ENCODE measurements at regions not wholly inside any gene's neighbourhood (a gene's known extent, or its start where the extent isn't known, plus 50 kb on each side); places are given as distances from the start of the nearest gene placed in this dataset.
A peak's percentile ranks its signal among the peaks of the same experiment; 100 is the strongest.

DNA sequence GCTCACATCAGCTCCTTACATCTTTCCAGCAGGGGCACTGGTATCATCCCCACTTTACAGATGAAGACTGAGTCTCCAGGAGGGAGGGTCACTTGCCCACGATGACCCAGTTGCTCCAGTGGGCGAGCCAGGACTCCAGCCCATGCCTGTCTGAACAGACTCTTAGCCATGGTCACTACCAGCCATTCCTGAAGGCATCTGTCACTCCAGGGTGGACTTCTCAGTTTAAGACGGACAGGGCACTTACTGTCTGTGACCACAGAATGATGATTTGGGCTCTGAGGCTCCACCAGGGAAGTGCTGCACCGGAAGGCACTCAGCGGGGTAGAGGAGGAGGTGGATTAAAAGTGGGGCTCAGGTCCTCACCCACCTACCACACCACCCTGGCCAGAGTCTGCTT, 104.0 kb upstream of the SLC6A6 start:
- Mint-ChIP-seq H3K27me3 (no peaks in the 10 kb centered on the region), H3K4me3 (no peak overlapping the region), H3K9me3 (no peaks in the 10 kb centered on the region), H3K4me1 (peaks cover 8% of the 10 kb centered on the region), H3K36me3 (ENCODE audit: insufficient read depth) (no peaks in the 10 kb centered on the region), H3K27ac (ENCODE audit: low read depth) (no peak overlapping the region)
- DNase-seq (ENCODE audit: low spot score in 2 of 2) (no peak), ATAC-seq (replicated peaks; ENCODE audit: extremely low read depth, poor library complexity, severe bottlenecking) (no peak)

DNA sequence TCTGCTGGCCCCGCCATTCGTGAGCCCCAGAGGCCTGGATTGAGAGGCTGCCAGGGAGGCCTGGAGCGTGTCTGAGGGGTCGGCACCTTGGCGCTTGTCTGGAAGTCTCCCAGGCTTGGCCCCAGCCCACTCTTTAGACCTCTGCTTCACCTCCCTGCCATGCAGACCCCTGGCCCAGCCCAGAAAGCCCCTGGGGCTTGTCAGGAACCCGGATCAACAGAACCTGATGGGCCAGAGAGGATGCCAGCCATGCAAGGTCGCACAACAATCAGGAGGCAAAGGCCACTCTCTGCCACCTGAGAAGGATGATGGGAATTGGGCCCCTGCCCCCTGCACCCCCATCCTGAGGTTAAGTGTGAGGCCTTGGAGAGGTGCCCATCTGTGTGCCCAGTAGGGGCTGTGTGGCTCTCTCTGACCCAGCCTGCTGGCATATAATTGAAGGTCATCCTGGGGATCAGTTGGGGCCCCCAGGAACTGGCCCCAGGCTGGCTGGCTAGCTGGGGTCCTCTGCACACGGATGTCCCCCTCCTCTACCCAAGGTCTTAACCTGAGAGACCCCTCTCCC, 103.3 kb upstream of the SLC6A6 start:
- DNase-seq (ENCODE audit: low spot score in 2 of 2) (no peak), ATAC-seq (replicated peaks; ENCODE audit: extremely low read depth, poor library complexity, severe bottlenecking) (no peak)
- peaks cover 11% of the 10 kb centered on the region for H3K4me1 Mint-ChIP-seq
- no peak overlapping the region for H3K27ac Mint-ChIP-seq (ENCODE audit: low read depth)
- no peaks in the 10 kb centered on the region for H3K27me3 Mint-ChIP-seq
- peaks cover under 1% of the 10 kb centered on the region for H3K36me3 Mint-ChIP-seq (ENCODE audit: insufficient read depth)
- H3K9me3 Mint-ChIP-seq, result no peaks in the 10 kb centered on the region
- no peak overlapping the region for H3K4me3 Mint-ChIP-seq

DNA sequence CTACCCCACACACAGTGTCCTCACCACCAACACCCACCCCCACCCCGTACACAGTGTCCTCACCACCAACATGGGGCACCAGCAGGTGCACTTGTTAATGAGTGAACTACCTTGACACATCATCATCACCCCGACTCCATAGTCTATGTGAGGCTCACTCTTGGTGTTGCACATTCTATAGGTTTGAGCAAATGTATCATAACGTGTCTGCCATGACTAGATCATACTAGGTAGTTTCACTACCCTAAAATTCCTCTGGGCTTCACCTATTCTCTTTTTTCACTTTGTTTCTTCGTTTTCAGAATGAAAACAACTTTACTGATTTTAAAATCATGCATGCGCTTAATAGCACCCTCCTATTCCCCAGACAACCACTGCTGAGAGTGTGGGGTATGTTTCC, 102.6 kb upstream of the SLC6A6 start:
- H3K9me3 Mint-ChIP-seq, result no peaks in the 10 kb centered on the region
- H3K27ac Mint-ChIP-seq (ENCODE audit: low read depth), result no peak overlapping the region
- no peak overlapping the region for H3K4me3 Mint-ChIP-seq
- DNase-seq (ENCODE audit: low spot score in 2 of 2), result no peak
- ATAC-seq (replicated peaks; ENCODE audit: extremely low read depth, poor library complexity, severe bottlenecking), result no peak
- H3K27me3 Mint-ChIP-seq, result no peaks in the 10 kb centered on the region
- H3K4me1 Mint-ChIP-seq, result peaks cover 8% of the 10 kb centered on the region
- H3K36me3 Mint-ChIP-seq (ENCODE audit: insufficient read depth), result peaks cover 2% of the 10 kb centered on the region

DNA sequence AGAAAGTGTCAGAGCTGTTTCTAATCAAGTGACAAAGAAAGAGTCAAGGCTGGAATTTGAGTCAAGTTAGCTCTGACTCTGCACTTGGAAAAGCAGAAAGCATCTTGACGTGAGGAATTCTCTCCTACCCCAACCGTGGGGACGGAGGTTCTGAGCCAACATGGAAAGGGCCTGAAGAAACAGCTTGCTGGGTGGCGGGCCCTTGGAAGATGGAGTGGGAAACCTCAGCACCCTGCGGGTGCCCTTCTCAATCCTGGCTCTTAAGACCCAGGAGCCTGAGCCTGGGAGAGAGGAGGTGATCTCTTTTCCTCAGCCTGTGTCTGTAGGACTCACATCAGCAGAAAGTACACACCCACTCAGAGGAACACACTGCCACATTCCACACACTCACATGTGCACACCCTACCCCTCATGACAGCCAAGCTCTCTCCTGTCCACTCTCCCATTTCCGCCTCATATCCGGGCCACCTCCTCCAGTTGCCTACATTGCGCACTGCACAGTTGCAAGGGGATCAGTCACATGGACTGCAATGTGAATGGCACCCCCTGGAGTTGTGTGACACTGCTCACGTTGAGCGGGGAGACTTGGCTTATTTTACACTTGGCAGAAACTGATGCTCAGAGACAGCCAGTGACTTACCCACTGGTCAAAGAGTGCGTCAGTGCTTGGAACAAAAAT, 101.5 kb upstream of the SLC6A6 start:
- Mint-ChIP-seq H3K27me3 (no peaks in the 10 kb centered on the region), H3K36me3 (ENCODE audit: insufficient read depth) (peaks cover 2% of the 10 kb centered on the region), H3K4me3 (no peak overlapping the region), H3K27ac (ENCODE audit: low read depth) (no peak overlapping the region), H3K4me1 (peaks cover 8% of the 10 kb centered on the region), H3K9me3 (no peaks in the 10 kb centered on the region)
- ATAC-seq (replicated peaks; ENCODE audit: extremely low read depth, poor library complexity, severe bottlenecking) (no peak), DNase-seq (ENCODE audit: low spot score in 2 of 2) (no peak)

DNA sequence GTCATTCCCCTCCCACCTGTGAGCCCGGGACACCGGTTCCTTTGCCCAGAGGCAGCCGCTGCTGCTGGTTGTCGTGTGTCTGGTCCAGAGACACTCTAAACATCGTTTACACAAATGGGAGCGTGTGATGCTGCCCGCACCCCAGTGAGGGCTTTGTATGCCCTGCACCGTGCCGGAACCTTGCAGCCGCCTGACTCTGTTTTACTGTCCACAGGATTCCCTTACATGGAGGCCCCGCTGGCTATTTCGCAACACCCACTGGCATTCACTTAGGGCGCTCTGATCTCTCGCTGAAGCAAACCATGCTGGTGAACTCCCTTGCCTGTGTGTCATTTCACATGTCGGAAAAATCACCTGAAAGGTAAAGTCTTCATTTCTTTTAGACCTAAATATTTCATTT, 100.8 kb upstream of the SLC6A6 start:
- DNase-seq (ENCODE audit: low spot score in 2 of 2), result no peak
- Mint-ChIP-seq H3K27ac (ENCODE audit: low read depth) (no peak overlapping the region), H3K27me3 (peaks cover 7% of the 10 kb centered on the region), H3K4me3 (no peak overlapping the region), H3K4me1 (peaks cover 8% of the 10 kb centered on the region), H3K36me3 (ENCODE audit: insufficient read depth) (peaks cover 2% of the 10 kb centered on the region), H3K9me3 (no peaks in the 10 kb centered on the region)
- no peak for ATAC-seq (replicated peaks; ENCODE audit: extremely low read depth, poor library complexity, severe bottlenecking)

DNA sequence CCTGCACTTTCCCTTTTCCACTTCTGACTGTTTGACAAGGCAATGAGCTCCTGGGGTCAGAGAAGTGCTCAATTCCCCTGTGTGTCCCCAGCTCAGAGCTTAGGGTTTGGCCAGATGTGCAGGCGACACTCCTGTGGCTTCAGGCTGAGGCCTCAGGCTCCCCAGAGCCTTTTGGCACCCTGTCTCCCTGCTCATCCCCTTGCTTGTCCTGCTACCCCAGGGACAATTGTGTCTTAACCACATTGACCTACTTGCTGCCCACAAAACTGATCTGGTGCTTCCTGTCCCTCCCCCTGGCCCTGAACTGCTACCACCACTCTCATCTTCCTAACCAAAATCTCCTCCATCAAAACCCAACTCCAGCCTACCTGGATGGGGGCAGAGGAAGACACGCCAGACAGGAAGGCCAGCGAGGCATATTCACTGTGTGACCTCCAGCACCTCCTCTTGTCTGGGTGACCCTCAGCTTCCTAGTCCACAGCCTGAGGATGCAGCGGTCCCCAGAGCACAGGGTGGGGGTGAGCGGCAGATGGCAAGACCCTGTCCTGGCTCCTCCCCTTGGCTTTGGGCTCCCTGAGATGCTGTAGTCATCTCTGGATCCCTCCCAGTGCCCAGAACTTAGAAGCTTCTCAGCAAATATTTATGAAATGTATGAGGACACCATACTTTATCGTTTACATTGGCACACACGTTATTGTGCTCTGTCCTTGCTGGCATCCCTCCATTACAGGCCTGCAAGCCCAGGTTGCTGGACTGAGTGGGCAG, 98.9 kb upstream of the SLC6A6 start:
- DNase-seq (ENCODE audit: low spot score in 2 of 2) (no peak), ATAC-seq (replicated peaks; ENCODE audit: extremely low read depth, poor library complexity, severe bottlenecking) (peak; percentile 3)
- H3K4me3 Mint-ChIP-seq, result no peak overlapping the region
- peaks cover 2% of the 10 kb centered on the region for H3K36me3 Mint-ChIP-seq (ENCODE audit: insufficient read depth)
- H3K27me3 Mint-ChIP-seq, result peaks cover 26% of the 10 kb centered on the region
- peak overlapping the region; percentile 1 for H3K27ac Mint-ChIP-seq (ENCODE audit: low read depth)
- no peaks in the 10 kb centered on the region for H3K9me3 Mint-ChIP-seq
- H3K4me1 Mint-ChIP-seq, result peaks cover 8% of the 10 kb centered on the region

DNA sequence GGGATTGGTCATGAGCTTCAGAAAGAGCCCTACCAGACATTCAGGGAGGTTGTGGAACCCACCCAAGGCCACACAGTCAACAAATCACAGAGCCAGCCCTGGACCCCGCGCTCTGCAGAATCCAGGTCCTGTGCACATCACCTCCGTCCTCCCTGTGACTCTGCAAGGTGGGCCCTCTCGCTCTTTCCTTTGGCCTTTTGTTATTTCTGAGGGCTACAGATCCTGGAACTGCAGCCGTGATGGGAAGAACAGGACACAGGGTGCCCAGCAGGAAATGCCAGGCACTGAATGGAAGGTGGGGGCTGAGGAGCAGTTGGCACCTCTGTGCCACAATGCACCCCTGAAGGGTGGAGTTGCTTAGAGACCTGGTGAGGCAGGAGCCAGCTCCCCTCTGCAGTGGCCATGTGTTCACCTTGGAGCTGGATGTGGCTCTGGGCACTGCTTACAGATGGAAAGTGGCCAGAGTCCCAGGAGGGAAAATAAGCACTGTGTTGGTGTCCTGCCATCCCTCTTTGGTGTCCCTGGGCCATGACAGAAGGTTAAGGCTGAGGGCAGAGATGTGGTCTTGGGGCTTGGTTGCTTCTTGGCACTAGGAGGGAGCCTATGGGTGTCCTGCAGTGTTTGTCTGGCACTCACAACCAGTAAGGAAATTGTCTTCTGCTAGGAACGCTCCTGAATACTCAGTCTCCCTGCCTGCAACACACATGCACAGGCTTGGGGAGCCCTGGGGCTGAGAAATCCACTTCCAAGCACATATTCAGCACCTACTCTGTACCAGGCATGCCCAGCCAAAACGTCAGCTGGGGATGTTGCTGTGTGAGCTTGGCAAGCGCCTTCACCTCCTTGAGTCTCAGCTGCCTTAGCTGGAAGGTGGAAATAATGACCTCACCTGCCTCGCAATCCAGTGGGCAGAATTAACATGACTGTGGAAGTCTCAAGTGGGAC, 98.0 kb upstream of the SLC6A6 start:
- no peak for ATAC-seq (replicated peaks; ENCODE audit: extremely low read depth, poor library complexity, severe bottlenecking)
- no peak for DNase-seq (ENCODE audit: low spot score in 2 of 2)
- Mint-ChIP-seq H3K4me3 (no peak overlapping the region), H3K27ac (ENCODE audit: low read depth) (no peak overlapping the region), H3K9me3 (no peaks in the 10 kb centered on the region), H3K4me1 (peaks cover 8% of the 10 kb centered on the region), H3K36me3 (ENCODE audit: insufficient read depth) (peaks cover 2% of the 10 kb centered on the region), H3K27me3 (peaks cover 35% of the 10 kb centered on the region)

DNA sequence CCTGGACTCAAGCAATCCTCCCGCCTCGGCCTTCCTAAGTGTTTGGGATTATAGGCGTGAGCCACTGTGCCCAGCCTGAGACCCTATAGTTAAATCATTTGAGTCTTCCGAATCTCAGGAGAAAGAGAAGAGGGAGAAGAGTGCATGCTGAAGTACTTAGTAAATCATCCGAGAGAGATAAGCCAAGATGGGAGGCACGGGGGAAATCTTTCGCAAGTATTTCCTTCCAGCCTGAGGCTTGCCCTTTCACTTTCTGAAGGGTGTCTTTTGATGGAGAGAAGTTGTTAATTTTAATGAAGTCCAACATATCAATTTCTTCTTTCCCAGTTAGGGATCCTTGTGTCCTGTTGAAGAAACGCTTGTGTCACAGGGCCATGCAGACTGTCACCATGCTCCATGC, 97.1 kb upstream of the SLC6A6 start:
- H3K4me1 Mint-ChIP-seq, result peaks cover 8% of the 10 kb centered on the region
- DNase-seq (ENCODE audit: low spot score in 2 of 2), result no peak
- no peak overlapping the region for H3K27ac Mint-ChIP-seq (ENCODE audit: low read depth)
- H3K36me3 Mint-ChIP-seq (ENCODE audit: insufficient read depth), result peaks cover 3% of the 10 kb centered on the region
- peaks cover 45% of the 10 kb centered on the region for H3K27me3 Mint-ChIP-seq
- ATAC-seq (replicated peaks; ENCODE audit: extremely low read depth, poor library complexity, severe bottlenecking), result no peak
- no peak overlapping the region for H3K4me3 Mint-ChIP-seq
- no peaks in the 10 kb centered on the region for H3K9me3 Mint-ChIP-seq

DNA sequence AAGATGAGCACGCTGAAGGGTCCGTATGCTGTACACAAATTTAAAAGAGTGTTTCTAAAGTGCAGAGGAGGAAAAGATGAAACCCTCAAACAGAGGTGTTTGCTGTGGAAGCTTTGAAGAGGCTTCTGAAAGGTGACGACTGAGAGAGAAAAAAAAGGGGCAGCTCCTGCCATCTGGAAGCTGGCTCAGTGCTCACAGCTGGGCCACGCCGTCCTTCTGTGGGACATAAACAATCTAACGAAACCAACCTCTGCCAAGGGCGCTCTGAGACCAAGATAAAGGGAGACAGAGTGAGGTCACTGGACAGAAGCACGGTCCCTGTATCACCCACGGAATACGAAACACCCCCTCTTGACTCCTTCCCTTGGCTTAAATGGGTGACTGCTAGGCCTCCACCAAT, 96.3 kb upstream of the SLC6A6 start:
- ATAC-seq (replicated peaks; ENCODE audit: extremely low read depth, poor library complexity, severe bottlenecking) (no peak), DNase-seq (ENCODE audit: low spot score in 2 of 2) (no peak)
- no peak overlapping the region for H3K27ac Mint-ChIP-seq (ENCODE audit: low read depth)
- peaks cover 8% of the 10 kb centered on the region for H3K4me1 Mint-ChIP-seq
- H3K27me3 Mint-ChIP-seq, result peaks cover 52% of the 10 kb centered on the region
- no peak overlapping the region for H3K4me3 Mint-ChIP-seq
- H3K36me3 Mint-ChIP-seq (ENCODE audit: insufficient read depth), result peaks cover 3% of the 10 kb centered on the region
- no peaks in the 10 kb centered on the region for H3K9me3 Mint-ChIP-seq

DNA sequence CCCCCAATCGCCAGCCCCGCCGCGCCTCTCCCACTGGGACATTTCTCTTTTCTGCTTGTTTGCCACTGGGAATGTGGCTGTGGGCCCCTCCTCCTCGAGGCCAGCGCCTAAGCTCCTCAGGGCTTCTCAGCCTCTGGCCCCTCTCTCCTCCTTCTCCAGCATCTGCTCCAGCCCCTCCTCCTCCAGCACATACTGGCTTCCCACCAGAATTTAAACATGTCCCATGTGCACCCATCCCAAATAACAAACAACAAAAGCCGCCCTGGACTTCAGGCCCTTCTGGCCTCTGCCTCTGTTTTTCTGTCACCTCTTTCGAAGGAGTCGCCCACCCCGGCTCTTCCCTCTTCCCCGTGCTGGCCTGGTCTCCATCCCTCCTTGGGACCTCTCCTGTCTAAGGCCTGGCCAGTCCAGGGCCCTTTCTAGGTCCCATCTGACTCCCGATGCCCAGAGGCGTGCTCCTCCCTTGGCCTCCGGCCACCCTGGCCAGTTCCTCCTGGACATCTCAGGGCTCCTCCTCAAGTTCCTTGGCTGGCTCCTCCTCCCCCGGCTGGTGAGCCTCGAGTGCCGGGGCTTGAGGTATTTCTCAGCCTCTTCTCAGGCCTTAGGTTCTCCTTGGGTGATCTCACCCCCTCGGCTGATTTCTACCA, 94.6 kb upstream of the SLC6A6 start:
- Mint-ChIP-seq H3K36me3 (ENCODE audit: insufficient read depth) (peaks cover 3% of the 10 kb centered on the region), H3K4me3 (no peak overlapping the region), H3K27me3 (peaks cover 65% of the 10 kb centered on the region), H3K4me1 (peaks cover 8% of the 10 kb centered on the region), H3K27ac (ENCODE audit: low read depth) (no peak overlapping the region), H3K9me3 (no peaks in the 10 kb centered on the region)
- no peak for ATAC-seq (replicated peaks; ENCODE audit: extremely low read depth, poor library complexity, severe bottlenecking)
- no peak for DNase-seq (ENCODE audit: low spot score in 2 of 2)

DNA sequence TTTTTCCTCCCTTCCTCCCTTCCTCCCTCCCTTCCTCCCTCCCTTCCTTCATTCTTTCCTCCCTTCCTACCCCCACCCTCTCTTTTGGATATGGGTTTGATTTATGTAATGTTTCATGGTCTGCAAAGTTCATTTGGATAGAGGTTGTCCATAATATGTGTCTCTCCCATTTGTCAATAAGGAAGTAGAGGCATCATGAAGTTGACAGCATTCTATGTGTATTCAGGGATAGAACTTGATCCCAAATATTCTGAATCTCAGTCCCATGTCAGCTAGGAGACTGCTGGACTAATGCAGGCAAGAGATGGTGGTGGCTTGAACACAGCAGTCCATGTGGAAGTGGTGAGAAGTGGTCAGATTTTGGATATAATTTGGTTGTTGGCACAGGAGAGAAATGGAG, 90.7 kb upstream of the SLC6A6 start:
- DNase-seq (ENCODE audit: low spot score in 2 of 2) (no peak), ATAC-seq (replicated peaks; ENCODE audit: extremely low read depth, poor library complexity, severe bottlenecking) (no peak)
- Mint-ChIP-seq H3K9me3 (no peaks in the 10 kb centered on the region), H3K4me1 (no peaks in the 10 kb centered on the region), H3K36me3 (ENCODE audit: insufficient read depth) (peaks cover 1% of the 10 kb centered on the region), H3K27me3 (peaks cover 84% of the 10 kb centered on the region), H3K4me3 (no peak overlapping the region), H3K27ac (ENCODE audit: low read depth) (no peak overlapping the region)

DNA sequence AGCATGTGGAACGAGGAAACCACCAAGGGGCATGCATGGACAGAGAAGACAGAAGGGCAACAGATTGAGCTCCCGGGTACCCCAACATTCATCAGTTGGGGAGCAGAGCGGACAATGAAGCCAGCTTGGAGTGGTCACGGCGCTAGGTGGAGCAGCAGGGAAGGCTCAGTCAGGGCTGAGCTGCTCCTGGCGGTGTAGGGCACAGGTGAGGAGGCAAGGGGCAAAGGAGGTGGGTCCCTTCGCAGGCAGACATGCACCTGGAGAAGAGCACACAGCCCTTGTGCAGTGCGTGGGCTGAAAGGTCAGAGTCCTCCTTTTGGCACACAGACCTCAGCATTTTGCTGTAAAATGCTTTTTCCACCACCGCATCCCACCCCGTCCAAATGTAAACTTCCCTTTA, 90.0 kb upstream of the SLC6A6 start:
- peaks cover 1% of the 10 kb centered on the region for H3K36me3 Mint-ChIP-seq (ENCODE audit: insufficient read depth)
- H3K27ac Mint-ChIP-seq (ENCODE audit: low read depth), result no peak overlapping the region
- H3K27me3 Mint-ChIP-seq, result peaks cover 78% of the 10 kb centered on the region
- no peak overlapping the region for H3K4me3 Mint-ChIP-seq
- DNase-seq (ENCODE audit: low spot score in 2 of 2) (no peak), ATAC-seq (replicated peaks; ENCODE audit: extremely low read depth, poor library complexity, severe bottlenecking) (no peak)
- H3K9me3 Mint-ChIP-seq, result no peaks in the 10 kb centered on the region
- no peaks in the 10 kb centered on the region for H3K4me1 Mint-ChIP-seq
